PC-3 (cell line): ENCODE measurements at regions not wholly inside any gene's neighbourhood (a gene's known extent, or its start where the extent isn't known, plus 50 kb on each side); places are given as distances from the start of the nearest gene placed in this dataset.
"Not testable (repeated sequence)": the region's sequence is repeated elsewhere in the genome, so short reads cannot be mapped to it uniquely, and the experiment has no call there.

Source experiments
- CTCF ChIP-seq: fragments of 300-600 bp; sonication (generic); conservative IDR thresholded peaks from 2 replicates; pipeline ENCODE4 v1.5.1; 2017; ENCODE audit warnings: antibody characterized with exemption, low read depth, mild to moderate bottlenecking, low read length
- EZH2phosphoT487 ChIP-seq: fragments of 300-600 bp; sonication (generic); IDR thresholded peaks from 2 replicates; pipeline ENCODE4 v1.6.1; 2018; ENCODE audit warnings: mild to moderate bottlenecking, antibody characterized with exemption, low read length, borderline replicate concordance

GRCh38 chr1:64414855-64415546 is 54.9 kb upstream of the CACHD1 start:
- not testable (repeated sequence) for TF ChIP-seq CTCF, EZH2phosphoT487
